ENCODE measurements at regions not wholly inside any gene's neighbourhood (a gene's known extent, or its start where the extent isn't known, plus 50 kb on each side); places are given as distances from the start of the nearest gene placed in this dataset.

GRCh38 chr1:198939286-198939685, 300.4 kb downstream of the PTPRC start:
- TF ChIP-seq CTCF (IDR thresholded peaks at IDR 0.05) = no peak
- TF ChIP-seq POLR2AphosphoS5 (IDR thresholded peaks at IDR 0.05; ENCODE audit: low read depth, low read length) = no peak
- no peak for TF ChIP-seq SIN3A (IDR thresholded peaks at IDR 0.05; ENCODE audit: borderline replicate concordance, insufficient read depth, low read depth, low read length)
